Subcutaneous abdominal adipose tissue (tissue), 5 donors: ENCODE measurements at regions not wholly inside any gene's neighbourhood (a gene's known extent, or its start where the extent isn't known, plus 50 kb on each side); places are given as distances from the start of the nearest gene placed in this dataset.

Source experiments
- H3K27ac ChIP-seq: one replicate; pipeline ENCODE4 v1.7.0; 2013; ENCODE audit warnings: low read depth, mild to moderate bottlenecking, inconsistent platforms, low read length, moderate library complexity
- H3K27me3 ChIP-seq, 5 donors: one replicate each; pipeline ENCODE4 v1.7.0; 2013; ENCODE audit warnings: low read length in 5 of 5, inconsistent platforms in 1 of 5; ENCODE audit not compliant: control insufficient read depth in 5 of 5, insufficient read depth in 4 of 5
- H3K36me3 ChIP-seq, 5 donors: one replicate each; pipeline ENCODE4 v1.7.0; 2013; ENCODE audit warnings: low read length in 5 of 5; ENCODE audit not compliant: control insufficient read depth in 5 of 5, insufficient read depth in 5 of 5
- H3K4me1 ChIP-seq, 5 donors: one replicate each; pipeline ENCODE4 v1.7.0; 2013; ENCODE audit warnings: low read length in 5 of 5, mild to moderate bottlenecking in 3 of 5, moderate library complexity in 1 of 5; ENCODE audit not compliant: control insufficient read depth in 5 of 5, insufficient read depth in 5 of 5
- H3K4me3 ChIP-seq, 5 donors: one replicate each; pipeline ENCODE4 v1.7.0; 2013; ENCODE audit warnings: low read length in 5 of 5, low read depth in 1 of 5
- H3K9ac ChIP-seq, 5 donors: one replicate each; pipeline ENCODE4 v1.7.0; 2013; ENCODE audit warnings: low read length in 5 of 5, mild to moderate bottlenecking in 4 of 5, moderate library complexity in 3 of 5
- H3K9me3 ChIP-seq, 5 donors: one replicate each; pipeline ENCODE4 v1.7.0; 2013; ENCODE audit warnings: low read length in 5 of 5; ENCODE audit not compliant: control insufficient read depth in 5 of 5
- donor health status: healthy.
- donor health status: healthy.
- donor health status: healthy.
- donor health status: healthy.
- donor health status: healthy.

- H3K27ac ChIP-seq, result no peak overlapping the region
- no peaks in the 10 kb centered on the region for H3K9me3 ChIP-seq
- no peak overlapping the region for H3K9ac ChIP-seq
- H3K4me1 ChIP-seq, result peaks cover 0 to 5% (median 5%) of the 10 kb centered on the region in 5 donors
- no peaks in the 10 kb centered on the region for H3K36me3 ChIP-seq
- H3K27me3 ChIP-seq, result no peaks in the 10 kb centered on the region
- no peak overlapping the region for H3K4me3 ChIP-seq
These were observed 58.8 kb downstream of the SPRY1 start for GRCh38 chr4:123455360-123455759.

- Histone ChIP-seq H3K9ac (no peak overlapping the region), H3K4me3 (no peak overlapping the region), H3K27me3 (no peaks in the 10 kb centered on the region)
These were observed 65.4 kb downstream of the SPRY1 start for GRCh38 chr4:123462007-123462406.

DNA sequence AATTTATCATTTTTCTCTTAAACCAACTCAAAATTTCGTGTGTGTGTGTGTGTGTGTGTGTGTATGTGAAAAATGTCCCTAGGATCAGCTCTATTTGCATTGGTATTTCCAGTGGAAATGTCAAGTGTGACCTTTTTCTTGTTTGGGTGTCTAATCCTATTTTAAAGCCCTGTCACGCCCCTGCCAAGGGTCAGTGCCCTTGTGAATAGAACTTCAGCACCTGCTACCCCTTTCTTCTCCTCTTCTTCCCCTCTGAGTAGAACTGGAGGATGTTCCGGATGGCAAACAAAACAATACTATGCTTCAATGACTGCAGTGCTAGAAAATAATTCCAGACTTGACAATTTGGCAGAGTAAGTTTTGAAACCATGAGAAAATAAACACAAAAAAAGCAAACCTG lies 67.3 kb downstream of the SPRY1 start:
- H3K4me3 ChIP-seq, result no peak overlapping the region
- H3K27me3 ChIP-seq, result no peaks in the 10 kb centered on the region
- H3K9ac ChIP-seq, result no peak overlapping the region
- no peaks in the 10 kb centered on the region for H3K9me3 ChIP-seq
- H3K36me3 ChIP-seq, result no peaks in the 10 kb centered on the region
- H3K4me1 ChIP-seq, result no peaks in the 10 kb centered on the region
- H3K27ac ChIP-seq, result no peak overlapping the region

More at GRCh38 chr4:123462007-123462406, 65.4 kb downstream of the SPRY1 start:
- H3K9me3 ChIP-seq, result no peaks in the 10 kb centered on the region
- H3K4me1 ChIP-seq, result no peaks in the 10 kb centered on the region
- no peak overlapping the region for H3K27ac ChIP-seq
- H3K36me3 ChIP-seq, result no peaks in the 10 kb centered on the region

DNA sequence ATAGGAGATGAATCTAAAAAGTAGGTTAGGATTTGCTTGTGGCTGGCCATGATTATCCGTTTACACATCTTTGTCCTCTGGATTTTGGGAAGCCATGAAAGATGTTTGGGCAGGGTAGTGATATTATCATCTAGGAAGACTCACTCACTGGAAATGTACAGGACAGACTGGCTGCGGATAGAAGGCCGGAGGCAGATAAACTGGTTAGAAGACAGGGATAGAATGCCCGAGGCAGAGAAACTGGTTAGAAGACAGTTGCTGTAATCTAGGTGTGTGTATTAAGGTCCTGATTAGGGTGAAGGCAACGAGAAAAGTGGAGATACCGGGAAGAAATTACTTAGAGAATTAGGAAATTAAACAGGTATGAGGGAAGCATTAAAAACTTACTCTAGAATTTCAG lies 68.8 kb downstream of the SPRY1 start:
- Histone ChIP-seq H3K27me3 (no peaks in the 10 kb centered on the region), H3K9ac (no peak overlapping the region), H3K36me3 (no peaks in the 10 kb centered on the region), H3K4me1 (no peaks in the 10 kb centered on the region), H3K4me3 (no peak overlapping the region), H3K27ac (no peak overlapping the region), H3K9me3 (no peaks in the 10 kb centered on the region)

GRCh38 chr4:123466080-123466785 lies 69.6 kb downstream of the SPRY1 start:
- Histone ChIP-seq H3K27me3 (no peaks in the 10 kb centered on the region), H3K9me3 (no peaks in the 10 kb centered on the region), H3K9ac (no peak overlapping the region), H3K4me1 (no peaks in the 10 kb centered on the region), H3K27ac (no peak overlapping the region), H3K36me3 (no peaks in the 10 kb centered on the region), H3K4me3 (no peak overlapping the region)

- Histone ChIP-seq H3K9ac (no peak overlapping the region), H3K27me3 (no peaks in the 10 kb centered on the region), H3K27ac (no peak overlapping the region), H3K4me1 (peaks cover 0 to 5% (median 0%) of the 10 kb centered on the region in 5 donors), H3K4me3 (no peak overlapping the region), H3K9me3 (no peaks in the 10 kb centered on the region), H3K36me3 (no peaks in the 10 kb centered on the region)
These were observed 72.0 kb downstream of the SPRY1 start for GRCh38 chr4:123468479-123469031.

GRCh38 chr4:123469245-123469644 lies 72.7 kb downstream of the SPRY1 start:
- H3K4me3 ChIP-seq, result no peak overlapping the region
- H3K27ac ChIP-seq, result no peak overlapping the region
- H3K4me1 ChIP-seq, result peaks cover 0 to 5% (median 0%) of the 10 kb centered on the region in 5 donors
- H3K27me3 ChIP-seq, result no peaks in the 10 kb centered on the region
- no peaks in the 10 kb centered on the region for H3K36me3 ChIP-seq
- no peaks in the 10 kb centered on the region for H3K9me3 ChIP-seq
- no peak overlapping the region for H3K9ac ChIP-seq

DNA sequence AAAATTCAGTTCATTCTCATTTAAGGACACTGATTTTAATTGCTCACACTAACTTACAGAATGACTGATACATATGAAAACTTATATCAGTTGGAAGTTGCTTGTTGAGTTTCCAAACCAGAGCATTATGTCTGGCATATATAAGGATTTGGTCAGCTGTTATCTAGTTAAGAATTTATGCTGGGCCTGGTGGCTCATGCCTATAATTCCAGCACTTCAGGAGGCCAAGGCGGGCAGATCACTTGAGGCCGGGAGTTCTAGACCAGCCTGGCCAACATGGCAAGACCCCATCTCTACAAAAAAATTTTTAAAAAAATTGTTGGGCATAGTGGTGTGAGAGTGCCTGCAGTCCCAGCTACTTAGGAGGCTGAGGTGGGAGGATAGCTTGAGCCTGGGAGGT lies 73.1 kb downstream of the SPRY1 start:
- Histone ChIP-seq H3K9me3 (no peaks in the 10 kb centered on the region), H3K27me3 (no peaks in the 10 kb centered on the region), H3K4me1 (peaks cover 0 to 5% (median 0%) of the 10 kb centered on the region in 5 donors), H3K27ac (no peak overlapping the region), H3K36me3 (no peaks in the 10 kb centered on the region), H3K9ac (no peak overlapping the region), H3K4me3 (no peak overlapping the region)

DNA sequence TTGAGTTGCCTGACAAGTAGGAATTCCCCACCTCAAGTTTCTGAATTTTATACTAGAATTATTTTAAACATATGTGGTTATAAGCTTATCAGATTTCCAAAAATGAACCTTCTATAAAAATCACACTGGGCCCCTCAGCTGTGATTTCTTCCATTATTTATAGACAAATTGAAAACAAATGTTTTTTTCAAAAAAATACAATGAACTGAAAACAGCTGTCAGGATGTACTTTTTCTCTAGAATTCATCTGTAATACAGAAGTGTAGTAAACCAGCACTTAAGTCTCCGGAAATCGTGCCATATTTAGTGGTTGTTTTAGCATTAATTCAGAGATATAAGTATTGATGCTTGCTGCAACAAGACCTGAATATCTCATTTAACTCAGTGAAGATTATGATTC lies 74.0 kb downstream of the SPRY1 start:
- Histone ChIP-seq H3K27ac (no peak overlapping the region), H3K4me3 (no peak overlapping the region), H3K4me1 (peaks cover 0 to 5% (median 0%) of the 10 kb centered on the region in 5 donors), H3K9ac (no peak overlapping the region), H3K36me3 (no peaks in the 10 kb centered on the region), H3K27me3 (no peaks in the 10 kb centered on the region), H3K9me3 (no peaks in the 10 kb centered on the region)

GRCh38 chr4:123471655-123472369 lies 75.2 kb downstream of the SPRY1 start:
- peak overlapping the region; percentile 86 for H3K27ac ChIP-seq
- peaks cover 0 to 5% (median 0%) of the 10 kb centered on the region in 5 donors for H3K4me1 ChIP-seq
- H3K4me3 ChIP-seq, result no peak overlapping the region
- H3K27me3 ChIP-seq, result no peaks in the 10 kb centered on the region
- no peaks in the 10 kb centered on the region for H3K9me3 ChIP-seq
- no peak overlapping the region for H3K9ac ChIP-seq
- H3K36me3 ChIP-seq, result no peaks in the 10 kb centered on the region
